Breast epithelium (tissue), 3 donors: ENCODE measurements at regions not wholly inside any gene's neighbourhood (a gene's known extent, or its start where the extent isn't known, plus 50 kb on each side); places are given as distances from the start of the nearest gene placed in this dataset.

Experiments used
- POLR2A ChIP-seq: fragments of 450-650 bp; IDR thresholded peaks from one replicate; pipeline ENCODE4 v1.6.1; 2016; ENCODE audit warnings: antibody characterized with exemption, mild to moderate bottlenecking, moderate library complexity
- POLR2AphosphoS5 ChIP-seq, 3 donors: sonication (generic); formaldehyde crosslinking; IDR thresholded peaks; one replicate each; pipeline ENCODE4 v1.6.1; 2017; ENCODE audit warnings: antibody characterized with exemption in 3 of 3
- TF ChIP-seq, protein P1 (sequence below), 3 donors: fragments of 450-650 bp; IDR thresholded peaks; one replicate each; pipeline ENCODE4 v1.5.1; 2016 to 2017; ENCODE audit warnings: antibody characterized with exemption in 3 of 3, mild to moderate bottlenecking in 3 of 3, moderate library complexity in 3 of 3

GRCh38 chr3:127137113-127137512 lies 55.8 kb upstream of the PRR23E start:
- TF ChIP-seq POLR2A = no peak
- TF ChIP-seq, protein P1, sequence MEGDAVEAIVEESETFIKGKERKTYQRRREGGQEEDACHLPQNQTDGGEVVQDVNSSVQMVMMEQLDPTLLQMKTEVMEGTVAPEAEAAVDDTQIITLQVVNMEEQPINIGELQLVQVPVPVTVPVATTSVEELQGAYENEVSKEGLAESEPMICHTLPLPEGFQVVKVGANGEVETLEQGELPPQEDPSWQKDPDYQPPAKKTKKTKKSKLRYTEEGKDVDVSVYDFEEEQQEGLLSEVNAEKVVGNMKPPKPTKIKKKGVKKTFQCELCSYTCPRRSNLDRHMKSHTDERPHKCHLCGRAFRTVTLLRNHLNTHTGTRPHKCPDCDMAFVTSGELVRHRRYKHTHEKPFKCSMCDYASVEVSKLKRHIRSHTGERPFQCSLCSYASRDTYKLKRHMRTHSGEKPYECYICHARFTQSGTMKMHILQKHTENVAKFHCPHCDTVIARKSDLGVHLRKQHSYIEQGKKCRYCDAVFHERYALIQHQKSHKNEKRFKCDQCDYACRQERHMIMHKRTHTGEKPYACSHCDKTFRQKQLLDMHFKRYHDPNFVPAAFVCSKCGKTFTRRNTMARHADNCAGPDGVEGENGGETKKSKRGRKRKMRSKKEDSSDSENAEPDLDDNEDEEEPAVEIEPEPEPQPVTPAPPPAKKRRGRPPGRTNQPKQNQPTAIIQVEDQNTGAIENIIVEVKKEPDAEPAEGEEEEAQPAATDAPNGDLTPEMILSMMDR (IDR thresholded peaks at IDR 0.05) = no peak
- TF ChIP-seq POLR2AphosphoS5 (IDR thresholded peaks at IDR 0.05) = no peak
